Gastrocnemius medialis (tissue), 4 donors: ENCODE measurements at regions not wholly inside any gene's neighbourhood (a gene's known extent, or its start where the extent isn't known, plus 50 kb on each side); places are given as distances from the start of the nearest gene placed in this dataset.

Source experiments
- POLR2A ChIP-seq, 2 donors: fragments of 450-650 bp; IDR thresholded peaks; one replicate each; pipeline ENCODE4 v1.6.1; 2017; ENCODE audit warnings: antibody characterized with exemption in 2 of 2, mild to moderate bottlenecking in 2 of 2, moderate library complexity in 2 of 2
- TF ChIP-seq, protein P1 (sequence below), 5 experiments: fragments of 450-650 bp in 3 of 5; fragments of 200-600 bp in 2 of 5; sonication (generic) in 2 of 5; IDR thresholded peaks in 4 of 5; conservative IDR thresholded peaks in 1 of 5; 1 replicate in 4 of 5; 2 replicates in 1 of 5; pipeline ENCODE4 v1.5.1; 2016 to 2019; ENCODE audit warnings: antibody characterized with exemption in 5 of 5, mild to moderate bottlenecking in 3 of 5, moderate library complexity in 3 of 5

GRCh38 chr3:162628531-162628930 lies 1131.9 kb downstream of the OTOL1 start:
- TF ChIP-seq, protein P1, sequence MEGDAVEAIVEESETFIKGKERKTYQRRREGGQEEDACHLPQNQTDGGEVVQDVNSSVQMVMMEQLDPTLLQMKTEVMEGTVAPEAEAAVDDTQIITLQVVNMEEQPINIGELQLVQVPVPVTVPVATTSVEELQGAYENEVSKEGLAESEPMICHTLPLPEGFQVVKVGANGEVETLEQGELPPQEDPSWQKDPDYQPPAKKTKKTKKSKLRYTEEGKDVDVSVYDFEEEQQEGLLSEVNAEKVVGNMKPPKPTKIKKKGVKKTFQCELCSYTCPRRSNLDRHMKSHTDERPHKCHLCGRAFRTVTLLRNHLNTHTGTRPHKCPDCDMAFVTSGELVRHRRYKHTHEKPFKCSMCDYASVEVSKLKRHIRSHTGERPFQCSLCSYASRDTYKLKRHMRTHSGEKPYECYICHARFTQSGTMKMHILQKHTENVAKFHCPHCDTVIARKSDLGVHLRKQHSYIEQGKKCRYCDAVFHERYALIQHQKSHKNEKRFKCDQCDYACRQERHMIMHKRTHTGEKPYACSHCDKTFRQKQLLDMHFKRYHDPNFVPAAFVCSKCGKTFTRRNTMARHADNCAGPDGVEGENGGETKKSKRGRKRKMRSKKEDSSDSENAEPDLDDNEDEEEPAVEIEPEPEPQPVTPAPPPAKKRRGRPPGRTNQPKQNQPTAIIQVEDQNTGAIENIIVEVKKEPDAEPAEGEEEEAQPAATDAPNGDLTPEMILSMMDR (IDR thresholded peaks at IDR 0.05 in 4 of 5, conservative IDR thresholded peaks at IDR 0.05 in 1 of 5): no peak
- TF ChIP-seq POLR2A (IDR thresholded peaks at IDR 0.05): no peak
